LNCaP clone FGC (cell line): ENCODE measurements at regions not wholly inside any gene's neighbourhood (a gene's known extent, or its start where the extent isn't known, plus 50 kb on each side); places are given as distances from the start of the nearest gene placed in this dataset.

Experiments
- DNase-seq: peaks from one replicate; pipeline ENCODE4 v3.0.0-alpha.2; 2011; ENCODE audit warnings: low read depth
- H3K4me3 ChIP-seq: 2 replicates; pipeline ENCODE4 v1.5.1; 2011; ENCODE audit warnings: mild to moderate bottlenecking, low read depth, low read length, control low read depth
- TF ChIP-seq, protein P1 (sequence below): IDR thresholded peaks from 2 replicates; pipeline ENCODE4 v1.5.1; 2012; ENCODE audit warnings: mild to moderate bottlenecking; ENCODE audit not compliant: control insufficient read depth, insufficient read depth; ENCODE audit errors: extremely low read depth

GRCh38 chr12:83826112-83826511 lies 1086.5 kb downstream of the SLC6A15 start:
- no peak for DNase-seq
- TF ChIP-seq, protein P1, sequence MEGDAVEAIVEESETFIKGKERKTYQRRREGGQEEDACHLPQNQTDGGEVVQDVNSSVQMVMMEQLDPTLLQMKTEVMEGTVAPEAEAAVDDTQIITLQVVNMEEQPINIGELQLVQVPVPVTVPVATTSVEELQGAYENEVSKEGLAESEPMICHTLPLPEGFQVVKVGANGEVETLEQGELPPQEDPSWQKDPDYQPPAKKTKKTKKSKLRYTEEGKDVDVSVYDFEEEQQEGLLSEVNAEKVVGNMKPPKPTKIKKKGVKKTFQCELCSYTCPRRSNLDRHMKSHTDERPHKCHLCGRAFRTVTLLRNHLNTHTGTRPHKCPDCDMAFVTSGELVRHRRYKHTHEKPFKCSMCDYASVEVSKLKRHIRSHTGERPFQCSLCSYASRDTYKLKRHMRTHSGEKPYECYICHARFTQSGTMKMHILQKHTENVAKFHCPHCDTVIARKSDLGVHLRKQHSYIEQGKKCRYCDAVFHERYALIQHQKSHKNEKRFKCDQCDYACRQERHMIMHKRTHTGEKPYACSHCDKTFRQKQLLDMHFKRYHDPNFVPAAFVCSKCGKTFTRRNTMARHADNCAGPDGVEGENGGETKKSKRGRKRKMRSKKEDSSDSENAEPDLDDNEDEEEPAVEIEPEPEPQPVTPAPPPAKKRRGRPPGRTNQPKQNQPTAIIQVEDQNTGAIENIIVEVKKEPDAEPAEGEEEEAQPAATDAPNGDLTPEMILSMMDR: peak; percentile 72
- no peak overlapping the region for H3K4me3 ChIP-seq

GRCh38 chr12:83823386-83824045 lies 1089.1 kb downstream of the SLC6A15 start:
- DNase-seq: peak; percentile 28
- TF ChIP-seq, protein P1: peak; percentile 47
- H3K4me3 ChIP-seq: no peak overlapping the region

GRCh38 chr12:83821967-83822366 lies 1090.6 kb downstream of the SLC6A15 start:
- no peak for DNase-seq
- H3K4me3 ChIP-seq: no peak overlapping the region
- TF ChIP-seq, protein P1: no peak

- no peak overlapping the region for H3K4me3 ChIP-seq
- TF ChIP-seq, protein P1: no peak
- DNase-seq: no peak
Observed at GRCh38 chr12:83818881-83819280, 1093.7 kb downstream of the SLC6A15 start.

GRCh38 chr12:83817730-83818129 lies 1094.9 kb downstream of the SLC6A15 start:
- TF ChIP-seq, protein P1: no peak
- H3K4me3 ChIP-seq: no peak overlapping the region

GRCh38 chr12:83808591-83808990 lies 1104.0 kb downstream of the SLC6A15 start:
- TF ChIP-seq, protein P1: no peak
- H3K4me3 ChIP-seq: no peak overlapping the region
- no peak for DNase-seq

More at GRCh38 chr12:83817730-83818129, 1094.9 kb downstream of the SLC6A15 start:
- peak; percentile 78 for DNase-seq

- TF ChIP-seq, protein P1: no peak
- DNase-seq: no peak
- no peak overlapping the region for H3K4me3 ChIP-seq
Observed at GRCh38 chr12:83807871-83808270, 1104.7 kb downstream of the SLC6A15 start.
